ENCODE measurements at regions not wholly inside any gene's neighbourhood (a gene's known extent, or its start where the extent isn't known, plus 50 kb on each side); places are given as distances from the start of the nearest gene placed in this dataset.

DNA sequence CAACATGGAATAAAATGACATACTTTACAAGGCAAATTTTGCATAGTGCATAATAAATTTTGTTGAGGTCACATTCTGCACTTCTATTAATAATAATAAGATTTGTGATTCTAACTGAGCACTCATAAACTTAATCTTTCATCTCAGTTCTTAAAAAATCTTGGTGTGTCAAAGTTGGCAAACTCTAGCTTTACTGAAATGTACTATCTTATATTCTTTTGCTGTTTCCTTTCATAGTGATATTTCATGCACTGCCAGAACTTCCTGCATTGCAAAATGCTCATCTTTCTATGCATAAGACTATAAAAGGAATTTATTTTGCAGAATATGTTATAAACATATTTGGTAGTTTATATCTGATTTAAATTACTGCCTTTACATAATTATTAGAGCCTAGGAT is 797.6 kb downstream of the ADGRL2 start:
- FAIRE-seq, result no peak

- FAIRE-seq, result no peak
These were observed 796.9 kb downstream of the ADGRL2 start for GRCh38 chr1:82597649-82598048.

- no peak for FAIRE-seq
These were observed 796.4 kb downstream of the ADGRL2 start for GRCh38 chr1:82597141-82597540.

DNA sequence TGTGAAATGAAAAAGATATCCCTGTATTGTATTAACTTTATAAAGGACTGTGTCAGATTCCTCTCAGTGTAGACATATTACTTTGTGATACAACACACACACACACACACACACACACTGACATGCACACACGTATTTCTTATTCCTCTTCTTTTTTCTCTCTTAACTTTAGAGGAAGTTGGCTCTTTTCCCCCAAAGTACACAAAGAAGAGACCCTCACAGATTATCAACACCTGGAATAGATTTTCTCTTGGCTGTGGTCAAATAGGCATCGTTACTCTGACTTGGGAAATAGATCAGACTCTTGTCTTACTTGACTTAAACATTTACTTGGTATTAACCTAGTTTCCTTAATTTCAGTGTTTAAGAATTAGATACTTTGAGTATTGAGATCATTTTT is 792.8 kb downstream of the ADGRL2 start:
- no peak for FAIRE-seq

DNA sequence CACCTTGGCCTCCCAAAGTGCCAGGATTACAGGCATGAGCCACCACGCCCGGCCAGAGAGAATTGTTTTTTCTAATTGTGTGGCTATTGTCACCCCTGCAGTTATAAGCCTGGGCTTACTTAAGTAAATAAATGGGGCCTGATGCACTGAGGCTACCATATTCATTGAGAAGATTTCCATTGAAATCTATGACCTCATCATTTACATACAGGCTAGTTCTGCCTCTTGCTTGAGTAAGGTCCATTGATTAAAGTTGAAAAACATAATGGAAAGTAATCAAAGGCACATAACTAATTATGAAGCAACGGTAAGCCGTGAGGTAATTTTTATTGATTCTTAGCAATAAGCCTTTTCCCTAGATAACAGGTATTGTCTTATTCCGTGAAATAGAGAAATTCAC is 788.9 kb downstream of the ADGRL2 start:
- no peak for FAIRE-seq

GRCh38 chr1:82587371-82587770 is 786.6 kb downstream of the ADGRL2 start:
- no peak for FAIRE-seq

DNA sequence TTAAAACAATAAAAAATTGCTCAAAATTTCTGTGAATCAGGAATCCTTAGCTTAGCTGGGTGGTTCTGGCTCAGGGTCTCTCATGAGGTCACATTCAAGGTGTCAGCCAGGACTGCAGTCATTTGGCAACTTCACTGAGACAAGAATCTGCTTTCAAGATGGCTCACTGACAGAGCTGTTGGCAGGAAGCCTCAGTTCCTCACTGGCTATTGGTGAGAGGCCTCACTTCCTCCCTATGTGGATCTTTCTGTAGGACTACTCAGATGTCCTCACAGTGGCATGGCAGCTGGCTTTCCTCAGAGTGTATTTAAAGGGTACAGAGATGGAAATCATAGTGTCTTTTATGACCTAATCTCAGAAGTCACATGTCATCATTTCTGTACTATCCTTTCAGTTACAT is 785.7 kb downstream of the ADGRL2 start:
- no peak for FAIRE-seq

GRCh38 chr1:82582347-82582746 is 781.6 kb downstream of the ADGRL2 start:
- no peak for FAIRE-seq

DNA sequence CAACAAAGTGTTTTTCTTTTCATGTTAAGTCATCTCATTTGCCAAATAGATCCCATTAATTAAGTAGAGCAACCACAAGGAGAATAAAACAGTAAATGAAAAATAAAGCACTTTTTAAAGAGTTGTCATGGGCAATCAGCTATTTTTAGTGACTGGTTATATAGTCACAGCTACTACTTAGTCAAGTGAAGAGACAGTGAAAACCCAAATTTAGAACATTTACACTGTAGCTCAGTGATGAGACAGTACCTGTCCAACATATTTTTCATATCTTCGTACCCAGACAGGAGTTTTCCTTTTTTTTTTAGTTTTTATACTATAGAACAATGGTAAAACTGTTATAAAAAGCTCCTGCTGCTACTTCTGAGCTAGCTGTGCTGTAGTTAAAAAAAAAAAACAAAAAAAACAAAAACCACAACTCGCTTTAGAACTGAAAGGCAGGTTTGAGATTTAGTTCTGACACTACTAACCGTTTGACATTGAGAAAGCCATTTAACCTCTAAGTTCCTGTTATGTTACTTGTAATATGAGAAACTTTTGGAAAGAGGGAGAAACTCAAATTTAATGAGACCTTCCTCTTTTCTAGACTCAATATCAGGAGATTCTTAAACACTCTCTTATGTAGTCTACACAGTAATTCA is 777.5 kb downstream of the ADGRL2 start:
- FAIRE-seq, result no peak

DNA sequence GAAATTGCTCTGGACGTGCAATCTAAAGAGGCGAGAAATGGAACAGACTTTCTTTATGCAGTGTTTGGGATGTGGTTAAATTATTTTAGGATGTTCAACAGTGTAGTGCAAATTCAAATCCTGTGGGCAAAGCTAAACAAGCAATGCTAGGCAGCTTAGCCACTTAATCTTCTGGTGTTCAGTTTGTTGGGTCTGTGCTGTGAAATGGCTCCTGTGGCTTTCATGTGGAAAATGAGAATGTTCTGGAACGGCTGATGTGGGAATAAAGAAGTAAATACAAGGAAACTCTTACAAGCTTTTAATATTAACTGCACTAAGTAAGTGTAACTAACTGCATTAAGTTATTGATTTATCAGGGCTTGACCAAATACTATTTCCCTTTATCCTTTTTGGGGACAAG is 766.6 kb downstream of the ADGRL2 start:
- no peak for FAIRE-seq

DNA sequence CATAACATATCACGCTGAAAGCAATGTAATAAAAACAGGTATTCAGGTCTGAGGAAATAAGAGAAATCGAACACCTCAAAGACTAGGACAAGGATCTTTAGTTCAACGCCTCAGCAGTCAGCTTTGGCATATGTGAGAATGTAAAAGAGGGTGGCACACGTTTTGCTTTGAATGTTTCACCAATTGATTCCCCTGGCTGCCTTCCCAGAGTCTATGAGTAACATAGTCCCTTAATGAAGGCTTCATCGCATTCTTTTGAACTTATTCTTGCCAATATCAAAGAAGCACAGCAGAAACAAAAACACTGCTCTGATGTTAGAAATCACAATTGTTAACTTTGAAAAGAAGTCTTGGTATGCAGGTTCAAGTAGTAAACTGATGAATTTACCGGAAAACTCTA is 764.8 kb downstream of the ADGRL2 start:
- FAIRE-seq, result no peak

- FAIRE-seq, result no peak
These were observed 764.4 kb downstream of the ADGRL2 start for GRCh38 chr1:82565146-82565545.

- no peak for FAIRE-seq
These were observed 763.6 kb downstream of the ADGRL2 start for GRCh38 chr1:82564333-82564732.

DNA sequence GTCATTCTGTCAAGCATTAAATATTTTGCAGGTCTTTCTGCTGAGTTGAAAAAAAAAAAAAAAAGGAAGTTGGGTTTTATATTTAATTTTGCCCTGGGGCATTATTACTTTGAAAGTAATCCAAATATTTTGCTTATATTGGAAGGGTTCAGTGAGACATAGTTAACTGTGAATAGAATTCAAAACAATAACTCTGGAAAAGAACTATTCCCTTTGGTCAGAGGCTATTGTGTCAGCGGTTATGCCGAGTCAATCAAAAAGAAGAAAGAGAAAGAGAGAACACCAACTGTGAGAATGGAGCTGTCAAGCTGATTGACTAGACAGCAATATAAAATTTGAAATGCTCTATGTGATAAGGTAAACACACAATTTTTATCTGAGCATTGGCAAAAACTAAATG is 761.7 kb downstream of the ADGRL2 start:
- no peak for FAIRE-seq

DNA sequence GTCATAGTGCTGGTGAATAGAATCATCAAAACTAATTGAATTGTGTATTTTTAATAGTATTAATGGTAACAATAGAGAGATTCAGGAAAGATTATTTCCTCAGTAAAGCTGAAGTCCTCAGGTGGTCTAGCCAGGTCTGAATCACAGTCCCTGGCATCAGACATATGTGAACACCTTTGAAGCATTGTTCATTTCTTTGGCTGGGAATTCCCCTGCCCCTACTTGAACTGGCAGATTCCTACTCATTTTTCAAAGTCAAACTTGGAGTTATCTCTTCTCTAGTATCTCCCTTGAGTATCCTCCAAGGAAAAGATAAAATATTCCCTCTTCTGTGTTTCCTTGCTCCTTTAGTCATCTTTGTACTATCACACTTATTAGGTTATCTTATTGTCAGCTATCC is 759.8 kb downstream of the ADGRL2 start:
- no peak for FAIRE-seq

DNA sequence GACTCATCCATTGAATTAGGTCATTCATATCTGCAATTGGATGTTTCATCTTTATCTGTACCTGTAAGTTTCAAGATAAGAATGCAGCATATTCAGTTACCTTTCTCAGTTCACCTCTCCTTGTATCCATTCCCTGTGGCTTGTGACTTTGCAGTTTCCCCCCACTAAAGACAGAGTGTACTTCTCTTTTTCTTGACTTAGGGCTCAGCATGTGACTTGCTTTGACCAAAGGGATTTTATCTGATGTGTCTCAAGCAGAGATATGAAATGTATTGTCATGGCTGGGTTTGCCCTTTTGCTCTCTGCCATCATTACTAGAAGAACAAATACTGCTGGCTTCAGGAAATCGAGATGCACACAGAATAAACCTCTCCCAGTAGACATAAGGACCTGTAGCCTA is 754.8 kb downstream of the ADGRL2 start:
- no peak for FAIRE-seq

GRCh38 chr1:82549841-82550240 is 749.1 kb downstream of the ADGRL2 start:
- FAIRE-seq, result no peak

DNA sequence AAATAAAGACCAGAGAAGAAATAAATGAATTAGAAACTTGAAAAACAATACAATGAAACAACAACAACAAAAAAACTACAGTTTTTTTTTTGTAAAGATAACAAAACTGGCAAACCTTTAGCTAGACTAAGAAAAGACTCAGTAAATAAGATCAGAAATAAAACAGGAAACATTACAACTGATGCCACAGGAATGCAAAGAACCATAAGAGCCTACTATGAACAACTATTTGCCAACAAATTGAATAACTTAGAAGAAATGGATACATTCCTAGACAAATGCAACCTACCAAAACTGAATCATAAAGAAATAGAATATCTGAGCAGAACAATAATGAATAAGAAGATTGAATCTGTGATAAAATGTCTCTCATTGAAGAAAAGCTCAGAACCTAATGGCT is 742.0 kb downstream of the ADGRL2 start:
- FAIRE-seq, result no peak

DNA sequence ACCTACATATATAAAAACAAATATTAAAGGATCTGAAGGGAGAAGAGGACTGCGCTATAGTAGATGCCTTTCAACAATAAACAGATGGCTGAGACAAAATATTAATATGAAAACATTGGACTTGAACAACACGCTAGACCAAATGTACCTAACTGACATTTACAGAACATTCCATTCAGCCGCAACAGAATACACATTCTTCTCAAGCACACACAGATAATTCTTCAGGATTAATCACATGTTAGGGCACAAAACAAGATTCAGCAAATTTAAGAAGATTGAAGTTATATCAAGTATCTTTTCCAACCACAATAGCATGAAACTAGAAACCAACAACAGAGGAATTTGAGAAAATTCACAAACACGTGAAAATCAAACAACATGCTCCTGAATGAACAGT is 741.4 kb downstream of the ADGRL2 start:
- no peak for FAIRE-seq

- no peak for FAIRE-seq
These were observed 739.3 kb downstream of the ADGRL2 start for GRCh38 chr1:82540006-82540405.

GRCh38 chr1:82538876-82539275 is 738.1 kb downstream of the ADGRL2 start:
- no peak for FAIRE-seq

DNA sequence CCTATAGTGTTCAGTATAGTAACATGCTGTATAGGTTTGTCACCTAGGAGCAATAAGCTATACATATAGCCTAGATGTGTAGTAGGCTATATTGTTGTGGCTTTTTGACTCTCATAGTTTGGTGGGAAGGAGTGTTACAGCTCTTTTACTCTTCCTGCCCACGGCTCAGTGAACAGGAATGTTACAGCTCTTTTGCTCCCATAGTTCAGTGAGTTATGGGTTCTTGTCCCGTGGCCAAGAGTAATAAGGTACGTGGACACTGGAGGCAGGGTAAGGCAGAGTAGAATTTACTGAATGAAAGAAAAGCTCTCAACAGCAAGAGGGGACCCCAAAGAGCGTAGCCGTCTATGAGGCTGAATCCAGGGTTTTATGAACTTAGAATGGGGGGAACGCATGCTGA is 734.3 kb downstream of the ADGRL2 start:
- no peak for FAIRE-seq

- FAIRE-seq, result no peak
These were observed 724.6 kb downstream of the ADGRL2 start for GRCh38 chr1:82525378-82525777.

GRCh38 chr1:82520611-82521010 is 719.9 kb downstream of the ADGRL2 start:
- FAIRE-seq, result no peak

DNA sequence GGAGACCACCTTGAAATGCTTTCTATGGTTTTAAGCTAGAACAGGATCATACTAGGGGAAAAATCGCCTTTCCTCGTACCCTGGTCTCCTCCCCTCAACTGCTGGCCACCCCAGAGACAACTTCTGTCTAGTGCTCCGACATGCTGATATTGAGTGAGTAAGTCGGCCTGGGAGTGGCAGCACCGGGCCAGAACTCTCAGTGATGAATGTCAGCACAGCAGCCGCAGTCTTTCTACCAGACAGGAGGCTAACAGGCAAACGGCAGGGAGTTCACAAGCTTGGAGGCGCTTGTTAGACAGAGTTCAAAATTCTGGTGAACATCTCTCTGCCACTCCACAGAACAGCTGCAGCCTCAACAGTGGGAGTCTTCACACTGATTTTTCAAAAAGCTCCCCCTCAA is 716.9 kb downstream of the ADGRL2 start:
- FAIRE-seq, result no peak

DNA sequence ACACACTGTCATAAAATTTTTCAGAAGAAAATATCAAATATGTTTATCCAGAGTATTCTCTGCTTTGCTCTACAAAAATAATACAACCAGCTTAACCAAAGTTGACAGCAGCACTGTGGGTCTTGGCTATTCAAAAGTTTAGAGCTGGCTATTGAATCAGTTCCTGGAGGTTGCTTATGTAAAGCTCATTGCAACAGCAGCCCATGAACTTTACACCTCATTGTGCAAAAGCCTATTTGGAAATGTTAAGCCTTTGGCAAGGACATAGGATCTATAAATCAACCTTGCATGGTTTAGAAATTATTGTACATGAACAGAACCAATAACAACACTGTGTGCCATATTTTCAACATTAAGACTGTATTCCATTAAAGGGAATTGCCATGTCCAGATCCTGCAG is 714.9 kb downstream of the ADGRL2 start:
- FAIRE-seq, result no peak
